ENCODE measurements at regions not wholly inside any gene's neighbourhood (a gene's known extent, or its start where the extent isn't known, plus 50 kb on each side); places are given as distances from the start of the nearest gene placed in this dataset.

- TF ChIP-seq CTCF (IDR thresholded peaks at IDR 0.05; ENCODE audit: low read depth, low read length) (no peak), EZH2phosphoT487 (IDR thresholded peaks at IDR 0.05; ENCODE audit: low read depth) (no peak)
Measured at GRCh38 chr11:15499674-15500073, 385.0 kb downstream of the INSC start.
